Endothelial cell (in vitro differentiated cells): ENCODE measurements at regions not wholly inside any gene's neighbourhood (a gene's known extent, or its start where the extent isn't known, plus 50 kb on each side); places are given as distances from the start of the nearest gene placed in this dataset.

Source experiments
- DNase-seq: peaks from one replicate; pipeline ENCODE4 v3.0.0; 2021; ENCODE audit warnings: low spot score
- H3K27ac Mint-ChIP-seq: one replicate; pipeline ENCODE4 v1.8.0; 2021; ENCODE audit warnings: mixed read lengths, inconsistent platforms; ENCODE audit not compliant: unreplicated experiment
- H3K27me3 Mint-ChIP-seq: one replicate; pipeline ENCODE4 v1.8.0; 2021; ENCODE audit warnings: mild to moderate bottlenecking, moderate library complexity, mixed read lengths, inconsistent platforms; ENCODE audit not compliant: unreplicated experiment
- H3K36me3 Mint-ChIP-seq: one replicate; pipeline ENCODE4 v1.8.0; 2021; ENCODE audit warnings: mild to moderate bottlenecking, low read depth, mixed read lengths, inconsistent platforms; ENCODE audit not compliant: unreplicated experiment
- H3K4me1 Mint-ChIP-seq: one replicate; pipeline ENCODE4 v1.8.0; 2021; ENCODE audit warnings: mild to moderate bottlenecking, mixed read lengths, inconsistent platforms; ENCODE audit not compliant: unreplicated experiment
- H3K4me3 Mint-ChIP-seq: one replicate; pipeline ENCODE4 v1.8.0; 2021; ENCODE audit warnings: mild to moderate bottlenecking, mixed read lengths, inconsistent platforms; ENCODE audit not compliant: unreplicated experiment
- H3K9me3 Mint-ChIP-seq: one replicate; pipeline ENCODE4 v1.8.0; 2021; ENCODE audit warnings: mixed read lengths, inconsistent platforms; ENCODE audit not compliant: unreplicated experiment
- CTCF ChIP-seq: fragments of 200-600 bp; sonication (generic); IDR thresholded peaks from one replicate; pipeline ENCODE4 v1.5.0; 2021; ENCODE audit warnings: antibody characterized with exemption; ENCODE audit not compliant: unreplicated experiment

GRCh38 chr1:20405051-20405754 is 80.8 kb downstream of the CAMK2N1 start:
- no peak for DNase-seq
- Mint-ChIP-seq H3K4me3 (no peak overlapping the region), H3K27ac (no peak overlapping the region), H3K4me1 (peaks cover 10% of the 10 kb centered on the region), H3K36me3 (no peaks in the 10 kb centered on the region), H3K9me3 (no peaks in the 10 kb centered on the region), H3K27me3 (peaks cover 6% of the 10 kb centered on the region)
- TF ChIP-seq CTCF: no peak
